ENCODE measurements at regions not wholly inside any gene's neighbourhood (a gene's known extent, or its start where the extent isn't known, plus 50 kb on each side); places are given as distances from the start of the nearest gene placed in this dataset.

DNA sequence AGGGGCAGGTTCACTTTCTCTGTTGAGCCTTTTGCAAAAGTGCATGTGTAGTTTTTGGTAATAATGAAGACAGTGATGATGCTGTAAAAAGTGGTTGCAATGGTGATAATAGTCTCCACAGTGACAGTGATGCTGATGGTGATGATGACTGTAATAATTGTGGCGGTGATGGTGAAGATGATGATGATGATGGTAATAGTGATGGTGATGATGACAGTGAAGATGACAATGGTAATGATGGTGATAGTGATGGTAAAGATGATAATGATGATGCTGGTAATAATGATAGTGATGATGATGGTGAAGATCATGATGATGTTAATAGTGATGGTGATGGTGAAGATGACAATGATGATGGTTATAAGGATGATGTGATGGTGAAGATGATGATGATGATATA, 67.7 kb upstream of the LRFN2 start:
- TF ChIP-seq CTCF (IDR thresholded peaks at IDR 0.05) (no peak), RAD21 (conservative IDR thresholded peaks at IDR 0.05 in 1 of 2, IDR thresholded peaks at IDR 0.05 in 1 of 2) (no peak), POLR2A (IDR thresholded peaks at IDR 0.05; ENCODE audit: low read length) (no peak), CHD2 (IDR thresholded peaks at IDR 0.05; ENCODE audit: low read length, partially characterized antibody) (no peak), ESRRA (IDR thresholded peaks at IDR 0.05; ENCODE audit: borderline replicate concordance, low read length) (no peak)
- TF ChIP-seq, protein P1, sequence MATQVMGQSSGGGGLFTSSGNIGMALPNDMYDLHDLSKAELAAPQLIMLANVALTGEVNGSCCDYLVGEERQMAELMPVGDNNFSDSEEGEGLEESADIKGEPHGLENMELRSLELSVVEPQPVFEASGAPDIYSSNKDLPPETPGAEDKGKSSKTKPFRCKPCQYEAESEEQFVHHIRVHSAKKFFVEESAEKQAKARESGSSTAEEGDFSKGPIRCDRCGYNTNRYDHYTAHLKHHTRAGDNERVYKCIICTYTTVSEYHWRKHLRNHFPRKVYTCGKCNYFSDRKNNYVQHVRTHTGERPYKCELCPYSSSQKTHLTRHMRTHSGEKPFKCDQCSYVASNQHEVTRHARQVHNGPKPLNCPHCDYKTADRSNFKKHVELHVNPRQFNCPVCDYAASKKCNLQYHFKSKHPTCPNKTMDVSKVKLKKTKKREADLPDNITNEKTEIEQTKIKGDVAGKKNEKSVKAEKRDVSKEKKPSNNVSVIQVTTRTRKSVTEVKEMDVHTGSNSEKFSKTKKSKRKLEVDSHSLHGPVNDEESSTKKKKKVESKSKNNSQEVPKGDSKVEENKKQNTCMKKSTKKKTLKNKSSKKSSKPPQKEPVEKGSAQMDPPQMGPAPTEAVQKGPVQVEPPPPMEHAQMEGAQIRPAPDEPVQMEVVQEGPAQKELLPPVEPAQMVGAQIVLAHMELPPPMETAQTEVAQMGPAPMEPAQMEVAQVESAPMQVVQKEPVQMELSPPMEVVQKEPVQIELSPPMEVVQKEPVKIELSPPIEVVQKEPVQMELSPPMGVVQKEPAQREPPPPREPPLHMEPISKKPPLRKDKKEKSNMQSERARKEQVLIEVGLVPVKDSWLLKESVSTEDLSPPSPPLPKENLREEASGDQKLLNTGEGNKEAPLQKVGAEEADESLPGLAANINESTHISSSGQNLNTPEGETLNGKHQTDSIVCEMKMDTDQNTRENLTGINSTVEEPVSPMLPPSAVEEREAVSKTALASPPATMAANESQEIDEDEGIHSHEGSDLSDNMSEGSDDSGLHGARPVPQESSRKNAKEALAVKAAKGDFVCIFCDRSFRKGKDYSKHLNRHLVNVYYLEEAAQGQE (IDR thresholded peaks at IDR 0.05): no peak
